H1 (cell line): ENCODE measurements at regions not wholly inside any gene's neighbourhood (a gene's known extent, or its start where the extent isn't known, plus 50 kb on each side); places are given as distances from the start of the nearest gene placed in this dataset.

Source experiments
- KDM1A ChIP-seq: fragments of 200-600, 300-600 bp; sonication (generic); IDR thresholded peaks from 2 replicates; pipeline ENCODE4 v1.7.1; 2016; ENCODE audit warnings: mild to moderate bottlenecking, low read length, borderline replicate concordance
- PHF8 ChIP-seq: fragments of 200-600 bp; sonication (generic); conservative IDR thresholded peaks from 2 replicates; pipeline ENCODE4 v1.7.1; 2012; ENCODE audit warnings: low read depth, mild to moderate bottlenecking, inconsistent platforms, low read length, moderate library complexity
- RBBP5 ChIP-seq: IDR thresholded peaks from 2 replicates; pipeline ENCODE4 v1.7.1; 2012; ENCODE audit warnings: low read depth, mild to moderate bottlenecking, inconsistent platforms, low read length, moderate library complexity, borderline replicate concordance
- USF2 ChIP-seq: IDR thresholded peaks from 2 replicates; pipeline ENCODE4 v1.6.1; 2011; ENCODE audit warnings: low read length, improper control_type of control experiment

GRCh38 chr22:48305726-48306235 is 1521.9 kb downstream of the BRD1 start (continued):
- TF ChIP-seq KDM1A (no peak), USF2 (no peak), RBBP5 (no peak), PHF8 (no peak)
